GM19468 (cell line): ENCODE measurements at regions not wholly inside any gene's neighbourhood (a gene's known extent, or its start where the extent isn't known, plus 50 kb on each side); places are given as distances from the start of the nearest gene placed in this dataset.
A peak's percentile ranks its signal among the peaks of the same experiment; 100 is the strongest.
"Not testable (repeated sequence)": the region's sequence is repeated elsewhere in the genome, so short reads cannot be mapped to it uniquely, and the experiment has no call there.

Experiments used
- ATAC-seq: cut with Tn5 transposase; IDR thresholded peaks from one replicate; pipeline ENCODE4 v1.9.1; 2021; ENCODE audit warnings: mild to moderate bottlenecking, moderate library complexity, moderate number of reproducible peaks; ENCODE audit not compliant: unreplicated experiment; ENCODE audit errors: extremely low read depth

DNA sequence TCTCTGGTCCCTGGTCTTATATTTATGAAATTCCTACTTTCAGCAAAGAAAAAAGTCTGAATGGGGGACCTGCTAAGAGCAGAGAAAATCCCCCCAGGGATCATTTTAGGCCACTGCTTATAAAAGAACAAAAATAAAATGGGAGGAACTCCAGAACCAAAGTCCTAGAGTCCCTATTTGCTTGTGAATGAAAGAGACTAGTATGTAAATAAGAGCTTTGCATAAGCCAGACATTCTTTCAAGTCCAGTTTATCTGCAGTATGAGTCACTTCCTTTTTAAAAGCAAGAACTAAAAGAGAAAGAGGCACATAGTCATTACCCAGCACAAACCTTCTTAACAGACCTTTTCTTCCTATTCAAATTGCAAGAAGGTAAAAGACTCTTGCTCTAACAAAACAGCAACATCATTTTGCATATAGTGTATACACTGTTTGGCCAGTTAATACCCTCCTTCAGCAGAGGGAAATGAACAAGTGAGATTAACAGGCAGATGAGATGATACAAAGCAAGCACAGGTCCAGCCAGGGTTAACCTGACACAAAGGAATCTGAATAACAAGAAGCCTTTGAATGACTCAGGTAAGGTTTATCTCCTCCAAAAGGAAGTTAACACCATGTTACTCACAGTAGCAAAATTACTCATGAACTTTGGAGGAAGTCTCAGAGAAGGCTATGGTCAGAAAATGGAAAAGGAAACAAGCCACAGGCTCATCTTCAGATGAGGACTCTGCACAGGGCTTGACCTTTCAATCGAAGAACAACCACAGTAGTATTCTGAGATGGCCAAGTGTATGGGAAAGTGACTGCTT, 87.3 kb downstream of the PHLDA1 start:
- peak; percentile 98 for ATAC-seq

DNA sequence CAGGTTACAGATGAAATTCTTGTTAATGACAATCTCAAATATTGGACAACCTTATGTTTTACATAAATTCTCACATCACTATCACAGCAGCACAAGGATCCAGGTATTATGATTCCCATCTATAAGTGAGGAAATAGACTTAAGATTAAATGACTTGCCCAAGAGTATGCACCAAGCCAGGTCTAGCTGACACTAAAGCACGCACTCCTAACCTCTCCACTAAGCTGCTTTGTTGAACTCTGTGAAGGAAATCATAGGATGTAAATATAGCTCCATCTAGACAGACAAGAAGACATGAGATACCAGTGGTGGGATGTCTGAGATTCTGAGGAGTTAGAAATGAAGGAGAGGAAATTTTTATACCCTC, 87.9 kb downstream of the PHLDA1 start:
- no peak for ATAC-seq

DNA sequence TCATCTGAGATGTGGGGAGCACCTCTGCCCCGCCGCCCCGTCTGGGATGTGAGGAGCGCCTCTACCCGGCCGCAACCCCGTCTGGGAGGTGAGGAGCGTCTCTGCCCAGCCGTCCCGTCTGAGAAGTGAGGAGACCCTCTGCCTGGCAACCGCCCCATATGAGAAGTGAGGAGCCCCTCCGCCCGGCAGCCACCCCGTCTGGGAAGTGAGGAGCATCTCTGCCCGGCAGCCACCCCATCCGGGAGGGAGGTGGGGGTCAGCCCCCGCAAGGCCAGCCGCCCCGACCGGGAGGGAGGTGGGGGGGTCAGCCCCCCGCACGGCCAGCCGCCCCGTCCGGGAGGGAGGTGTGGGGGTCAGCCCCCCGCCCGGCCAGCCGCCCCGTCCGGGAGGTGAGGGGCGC, 89.9 kb downstream of the PHLDA1 start:
- ATAC-seq, result not testable (repeated sequence)

DNA sequence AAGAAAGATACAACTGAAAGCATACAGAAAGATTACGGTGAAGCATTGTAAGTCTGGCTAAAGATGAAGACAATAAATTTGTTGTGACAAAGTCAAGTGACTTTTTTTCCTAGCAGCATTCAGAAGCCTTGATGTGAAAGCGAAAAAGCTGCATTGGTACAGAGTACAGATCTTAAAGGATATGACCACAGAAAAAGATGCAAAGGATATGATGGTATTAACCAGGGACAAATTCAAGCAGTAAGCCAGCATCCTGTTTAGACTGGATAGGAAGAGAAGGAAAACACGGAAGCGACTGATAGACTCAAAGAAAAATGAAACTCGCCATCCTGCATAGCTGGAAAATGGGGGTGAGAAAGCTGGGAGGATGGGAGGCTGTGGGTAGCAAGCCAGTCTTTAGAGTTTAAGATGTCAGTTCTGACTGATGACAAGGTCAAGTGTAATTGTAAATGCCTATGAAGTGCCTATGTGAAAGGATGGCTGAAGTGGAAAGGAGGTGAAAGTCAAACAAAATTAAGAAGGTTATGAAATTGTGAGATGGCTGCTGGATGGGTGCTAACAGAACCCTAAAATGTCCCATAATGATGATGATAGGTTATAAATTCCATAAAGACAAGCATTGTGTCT, 92.4 kb downstream of the PHLDA1 start:
- no peak for ATAC-seq

DNA sequence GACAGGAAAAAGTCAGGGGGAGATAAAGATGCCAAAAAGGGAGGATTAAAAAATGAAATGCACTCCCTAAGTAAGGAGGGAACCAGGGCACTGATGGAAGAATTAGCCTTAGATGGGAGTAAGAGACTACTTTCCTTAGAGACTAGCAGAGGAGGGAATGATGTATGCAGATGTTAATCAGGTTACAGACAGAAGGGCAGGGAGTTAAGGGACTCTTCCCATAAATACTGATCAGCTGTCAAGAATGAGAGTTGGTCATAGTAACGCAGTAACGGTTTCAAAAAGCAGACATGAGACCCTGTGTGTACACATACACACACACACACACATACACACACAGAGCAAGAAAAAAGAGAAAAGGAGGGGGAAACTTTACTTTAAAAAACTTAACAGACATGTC, 93.4 kb downstream of the PHLDA1 start:
- ATAC-seq, result no peak

DNA sequence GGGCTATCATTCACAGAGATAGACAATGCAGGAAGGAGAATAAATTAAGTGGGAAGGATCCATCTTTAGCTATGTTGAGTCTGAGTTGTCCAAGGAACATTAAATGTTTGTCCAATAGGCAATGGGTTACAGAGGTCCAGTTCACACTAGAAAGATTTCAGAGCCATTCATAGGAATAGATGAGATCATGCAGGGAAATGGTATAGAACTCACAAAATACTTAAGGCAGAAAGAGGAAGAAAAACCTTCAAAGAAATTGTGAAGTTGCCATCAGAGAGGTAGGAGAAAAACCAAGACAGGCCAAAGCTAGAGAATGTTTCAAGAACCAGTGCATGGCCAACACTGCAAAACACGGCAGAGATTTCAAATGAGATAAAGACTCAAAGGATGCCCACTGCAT, 94.1 kb downstream of the PHLDA1 start:
- no peak for ATAC-seq

DNA sequence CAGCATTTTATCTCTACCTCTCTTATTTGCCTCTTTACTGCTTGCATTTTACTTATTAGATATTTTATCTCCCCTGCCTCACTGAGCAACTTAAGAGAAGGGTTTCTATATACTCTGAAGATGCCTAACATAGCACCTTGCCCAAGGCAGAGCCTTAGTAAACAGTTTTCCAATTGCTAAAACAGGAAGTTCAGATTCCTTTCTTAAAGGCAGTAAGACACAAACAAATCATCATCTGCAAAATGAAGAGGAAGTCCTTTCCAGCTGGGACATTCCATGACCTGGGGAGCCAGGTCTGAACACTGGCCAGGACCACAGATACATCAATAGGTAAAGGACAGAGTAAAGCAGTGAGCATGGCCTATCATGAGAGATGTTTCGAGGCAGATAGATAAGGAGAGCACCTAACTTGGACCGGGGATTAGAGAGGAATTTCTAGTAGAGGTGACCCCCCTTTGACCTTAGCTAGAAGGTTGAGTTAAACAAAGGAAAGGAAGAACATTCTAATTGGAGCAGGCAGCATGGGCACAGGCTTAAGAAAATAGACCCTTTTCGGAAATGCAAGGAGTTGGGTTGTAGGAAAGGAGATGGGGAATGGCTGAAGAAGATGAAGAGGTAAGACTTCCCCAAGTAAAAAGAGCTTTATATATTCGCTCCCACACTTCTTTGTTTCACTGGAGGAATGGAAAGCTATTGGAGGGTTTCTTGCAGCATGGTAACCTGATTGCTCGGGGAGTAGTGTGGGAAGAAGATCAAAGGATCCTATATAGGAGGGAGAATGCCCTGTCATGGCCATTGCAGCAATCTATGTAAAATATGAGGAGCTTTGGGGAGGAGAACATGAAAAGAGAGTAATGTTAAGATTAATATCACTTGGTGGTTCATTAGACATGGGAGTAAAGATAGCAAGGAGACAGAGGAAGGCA, 94.8 kb downstream of the PHLDA1 start:
- no peak for ATAC-seq

DNA sequence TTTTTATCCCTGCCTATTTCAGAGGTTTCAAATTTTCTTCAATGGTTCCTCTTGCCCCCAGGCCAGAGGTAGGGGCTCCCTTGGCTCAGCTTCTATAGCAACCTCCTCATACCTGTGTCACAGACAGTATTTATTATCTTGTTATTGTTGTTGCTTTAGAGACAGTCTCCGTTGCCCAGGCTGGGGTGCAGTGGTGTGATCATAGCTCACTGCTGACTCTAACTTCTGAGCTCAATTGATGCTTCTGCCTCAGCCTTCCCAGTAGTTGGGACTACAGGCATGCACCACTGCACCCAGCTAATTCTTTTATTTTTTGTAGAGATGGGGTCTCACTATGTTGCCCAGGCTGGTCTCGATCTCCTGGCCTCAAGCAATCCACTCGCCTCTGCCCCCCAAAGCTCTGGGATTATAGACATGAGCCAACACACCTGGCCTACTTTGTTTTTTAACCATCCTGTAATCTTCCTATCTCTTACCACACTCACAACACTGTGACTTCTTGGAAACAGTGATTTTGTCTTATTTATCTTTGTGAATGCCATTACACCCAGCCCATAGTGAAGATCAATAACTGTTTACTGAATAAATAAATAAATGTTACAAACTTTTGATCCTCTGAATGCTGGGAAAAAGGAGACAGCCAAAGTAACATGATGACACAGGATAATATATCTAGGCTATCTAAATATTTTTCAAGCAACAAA, 95.9 kb downstream of the PHLDA1 start:
- no peak for ATAC-seq

DNA sequence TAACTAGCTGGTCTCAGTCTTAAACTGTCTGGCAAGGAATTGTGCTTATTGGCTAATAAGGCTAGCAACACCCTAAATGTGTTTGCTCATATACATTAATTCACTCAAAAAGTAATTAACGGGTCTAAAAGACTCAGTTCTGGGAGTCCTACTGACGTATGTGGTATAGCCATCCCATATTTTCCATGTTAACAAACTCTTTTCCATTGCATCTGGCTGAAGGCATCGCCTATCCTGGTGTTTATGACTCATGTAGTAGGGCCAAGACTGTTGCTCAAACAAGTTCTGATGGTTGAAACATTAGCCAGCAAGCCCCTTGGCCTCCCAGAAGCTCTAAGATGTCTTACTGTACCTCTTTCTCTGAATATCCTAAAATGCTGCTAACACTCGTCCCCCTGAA, 98.5 kb downstream of the PHLDA1 start:
- no peak for ATAC-seq

DNA sequence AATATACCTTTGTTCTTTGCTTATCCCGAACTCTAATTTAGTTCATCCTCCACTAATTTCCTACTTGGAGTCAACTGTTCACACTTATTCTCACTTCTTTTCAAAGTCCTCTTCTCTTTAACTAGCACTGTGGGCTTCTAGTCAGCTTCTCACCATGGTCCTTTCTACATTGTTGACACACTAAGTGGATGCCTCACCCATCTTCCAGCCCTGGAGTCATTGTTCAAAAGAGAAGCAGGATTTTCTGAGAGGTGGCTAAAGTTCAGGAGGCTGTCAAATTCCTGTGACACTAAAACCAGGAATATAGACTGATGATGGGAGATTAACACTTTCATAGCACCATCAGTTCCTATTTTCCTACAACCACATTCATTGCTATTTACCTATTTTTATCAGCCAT, 99.3 kb downstream of the PHLDA1 start:
- no peak for ATAC-seq

DNA sequence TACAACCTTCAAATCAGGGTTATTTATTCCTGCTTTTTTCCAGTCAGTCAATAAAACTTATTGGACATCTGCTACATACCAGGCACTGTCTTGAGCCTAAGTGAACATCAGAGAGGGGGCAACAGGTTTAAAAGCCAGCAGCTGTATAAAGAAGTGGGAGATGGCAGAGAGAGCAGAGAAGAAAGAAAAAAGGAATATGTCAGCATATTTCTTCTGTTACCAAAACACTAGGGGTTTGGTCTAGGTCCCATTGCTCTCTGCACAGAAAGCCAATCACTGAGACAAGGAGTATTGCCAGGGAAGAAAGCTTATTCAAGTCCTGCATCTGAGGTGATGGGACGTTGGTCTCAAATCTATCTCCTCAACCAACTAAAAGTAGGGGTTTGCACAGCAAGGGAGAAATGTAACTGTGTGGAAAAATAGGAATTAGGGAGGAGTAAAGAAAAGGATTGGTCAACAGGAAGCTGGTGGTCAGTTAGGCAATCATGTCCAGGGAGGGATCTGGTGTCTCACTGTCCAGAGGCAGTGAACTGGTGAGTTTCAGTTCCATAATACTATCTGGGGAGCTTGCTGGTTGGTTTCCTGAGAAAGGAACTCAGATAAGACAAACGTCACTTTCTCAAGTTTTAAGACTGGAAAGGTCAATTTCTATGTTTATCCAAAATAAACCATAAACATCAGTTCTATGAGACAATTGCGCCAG, 107.5 kb downstream of the PHLDA1 start:
- no peak for ATAC-seq

DNA sequence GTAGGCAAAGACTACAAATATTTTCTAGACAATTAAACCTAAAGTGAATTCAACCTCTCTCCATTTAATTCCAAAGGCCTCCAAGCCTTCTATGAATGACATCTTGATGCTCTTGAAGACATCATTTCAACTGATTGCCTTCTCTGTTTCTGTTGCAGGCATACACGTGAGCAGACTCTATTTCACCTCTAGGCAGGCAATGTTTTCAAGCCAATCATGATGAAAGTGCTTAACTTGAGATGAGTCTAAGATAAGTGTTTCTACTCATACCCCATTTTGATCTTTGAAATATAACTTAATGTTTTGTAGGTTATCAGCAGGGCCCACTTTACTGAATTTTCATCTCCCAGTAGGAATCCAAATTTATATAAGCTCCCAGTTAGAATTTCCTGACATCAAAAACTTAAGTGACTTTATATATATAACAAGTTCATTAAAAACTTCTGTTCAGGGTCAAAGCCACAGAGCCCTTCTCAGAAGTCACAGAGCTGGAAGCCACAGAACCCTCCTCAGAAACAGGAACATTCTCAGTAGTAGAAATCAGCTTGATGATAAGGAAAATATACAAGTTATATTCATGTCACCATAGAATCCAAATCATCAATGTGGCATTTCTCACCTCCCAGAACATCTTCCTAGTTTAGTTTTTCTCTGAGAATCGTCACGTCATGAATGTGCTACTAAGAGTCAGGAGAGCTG, 108.5 kb downstream of the PHLDA1 start:
- ATAC-seq, result no peak

DNA sequence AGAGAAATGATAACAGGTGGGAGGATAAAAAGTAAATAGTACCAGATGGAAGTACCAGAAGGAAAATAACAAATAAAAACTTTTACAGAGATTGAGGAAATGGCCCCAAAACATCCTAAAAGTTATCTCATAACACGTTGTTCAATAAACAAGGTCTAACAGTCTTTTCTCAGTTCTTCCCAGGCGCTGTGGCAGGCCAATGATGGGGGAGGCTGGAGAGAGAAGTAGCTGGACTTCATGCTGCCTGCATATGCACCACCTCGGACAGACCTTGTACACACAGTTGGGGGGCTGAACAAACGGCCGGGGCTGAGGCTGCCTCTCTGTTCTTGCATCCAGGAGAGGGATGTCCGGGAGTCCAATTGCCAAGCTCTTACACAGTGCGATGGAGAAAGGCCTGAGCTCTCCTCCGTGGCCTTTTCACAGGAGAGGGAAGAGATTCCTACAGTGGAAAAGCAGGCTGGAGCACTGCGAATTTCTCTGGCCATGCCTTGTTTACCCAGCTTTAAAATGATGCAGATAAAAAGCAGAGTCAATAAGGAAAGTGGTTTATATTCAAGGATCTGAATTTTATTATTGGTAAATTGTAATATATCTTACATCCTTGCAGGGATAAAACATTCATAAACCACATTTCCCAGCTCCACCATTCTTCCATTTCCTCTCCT, 109.8 kb downstream of the PHLDA1 start:
- ATAC-seq, result no peak

DNA sequence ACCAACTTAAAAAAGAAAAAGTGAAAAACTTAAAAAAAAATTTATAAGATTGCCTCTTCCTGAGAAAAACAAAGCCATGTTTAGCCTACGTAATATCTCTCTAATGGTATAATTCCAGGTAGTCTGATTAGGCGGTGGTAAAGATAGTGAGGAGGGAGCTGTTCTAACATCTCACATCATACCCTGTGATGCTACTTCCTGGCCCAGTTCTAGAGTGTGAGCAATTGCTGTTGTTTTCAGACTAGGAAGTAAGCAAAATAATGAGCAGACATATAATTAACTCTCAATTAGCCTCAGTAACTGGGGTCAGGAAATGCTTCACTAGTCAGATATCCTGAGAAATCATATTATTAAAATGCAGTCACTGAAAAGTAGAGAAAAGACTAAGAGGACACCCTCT, 113.9 kb downstream of the PHLDA1 start:
- no peak for ATAC-seq

DNA sequence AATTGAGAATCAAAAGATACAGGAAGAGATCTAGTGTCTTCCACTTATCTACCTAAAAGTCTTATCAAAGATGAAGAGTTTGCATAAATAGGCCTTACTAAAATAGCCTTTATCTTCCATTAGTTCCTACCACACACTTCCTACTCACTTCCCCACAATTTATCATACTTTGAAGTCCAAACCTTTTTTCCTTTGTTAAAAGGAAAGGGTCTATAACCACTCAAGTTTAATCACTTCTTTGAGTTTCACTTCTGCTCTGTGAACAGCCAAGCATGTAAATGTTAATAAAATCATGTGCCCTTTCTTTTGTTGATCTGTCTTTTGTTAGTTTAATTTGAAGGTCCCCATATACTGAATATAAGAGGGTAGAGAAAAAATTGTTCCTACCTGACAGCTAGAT, 114.5 kb downstream of the PHLDA1 start:
- ATAC-seq, result no peak

DNA sequence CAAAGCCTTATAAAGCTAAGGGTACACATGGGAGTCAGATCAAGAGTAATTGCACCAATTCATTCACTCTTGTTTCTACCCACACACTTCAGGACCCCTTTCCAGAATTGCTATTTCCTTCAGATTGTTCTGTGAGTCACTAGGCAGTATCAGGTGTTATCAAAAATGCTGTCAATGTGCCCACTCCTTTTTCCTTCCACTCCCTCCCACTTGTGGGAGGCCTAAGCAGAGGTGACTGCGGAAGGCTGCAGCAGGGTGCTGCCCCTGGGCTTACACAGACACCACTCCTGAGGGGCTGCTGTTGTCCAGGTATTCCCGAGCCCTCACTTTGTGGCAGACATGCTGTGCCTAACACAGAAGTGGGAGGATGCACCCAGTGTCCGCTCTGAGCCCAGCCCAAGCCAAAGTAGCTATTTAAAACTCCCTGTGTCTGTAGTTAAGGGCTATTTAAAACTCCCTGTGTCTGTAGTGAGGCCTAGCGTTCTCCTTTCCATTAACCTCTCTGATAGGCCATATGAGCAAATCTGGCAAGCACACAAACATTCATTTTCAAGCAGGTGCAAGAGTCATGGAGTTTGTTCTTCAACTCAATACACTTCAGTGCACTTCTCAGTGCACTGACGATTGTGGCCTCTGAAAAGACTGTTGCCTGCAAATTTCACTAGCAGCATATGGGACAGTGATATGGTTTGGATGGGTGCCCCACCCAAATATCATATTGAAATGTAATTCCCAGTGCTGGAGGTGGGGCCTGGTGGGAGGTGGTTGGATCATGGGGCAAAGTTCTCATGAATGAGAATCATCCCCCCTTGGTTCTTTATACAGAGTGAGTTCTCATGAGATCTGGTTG, 117.8 kb downstream of the PHLDA1 start:
- ATAC-seq, result no peak

DNA sequence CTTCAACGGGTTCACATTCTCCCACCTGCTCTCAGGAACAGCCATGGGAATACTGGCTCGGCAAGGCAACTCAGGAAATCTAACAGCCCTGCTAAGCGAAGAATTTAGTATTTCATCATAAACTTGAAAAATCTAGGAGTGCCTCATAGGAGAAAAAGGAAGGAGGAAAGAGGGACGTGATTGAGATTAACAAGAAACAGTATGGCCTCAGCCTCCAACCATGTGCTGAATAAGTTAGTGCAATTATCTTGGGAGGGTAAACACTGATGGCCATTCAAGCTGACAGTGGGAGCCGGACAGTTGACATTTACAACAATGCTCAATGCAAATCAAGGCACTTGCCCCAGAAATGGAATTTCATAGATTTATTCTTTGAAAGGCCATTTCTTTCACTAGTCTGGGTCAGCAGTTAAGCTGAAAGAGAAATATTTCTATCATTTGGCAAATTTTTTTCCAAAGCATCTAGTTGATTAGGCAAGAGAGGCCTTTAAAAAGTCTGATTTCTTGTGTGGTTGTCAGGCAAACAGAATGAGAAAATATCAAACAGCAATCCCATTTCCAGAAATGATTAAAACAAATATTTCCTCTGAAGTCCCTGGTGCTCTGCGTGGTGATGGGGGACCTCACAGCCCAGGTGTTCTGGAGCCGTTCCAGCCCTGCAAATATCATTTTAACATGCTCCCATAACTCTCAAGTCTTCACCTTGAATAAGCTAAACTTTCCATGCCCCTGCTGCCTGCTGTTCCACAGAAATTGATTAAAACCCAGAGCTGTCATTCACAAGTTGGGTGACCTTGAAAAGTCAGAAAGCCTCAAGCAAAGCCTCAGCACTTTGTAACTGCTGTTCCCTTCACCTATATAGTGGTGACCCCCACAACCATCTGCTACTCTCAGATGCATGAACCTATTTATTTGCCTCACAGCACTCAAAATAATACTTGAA, 121.6 kb downstream of the PHLDA1 start:
- ATAC-seq, result no peak
